ENCODE measurements at regions not wholly inside any gene's neighbourhood (a gene's known extent, or its start where the extent isn't known, plus 50 kb on each side); places are given as distances from the start of the nearest gene placed in this dataset.

- Histone ChIP-seq H3K27me3 (ENCODE audit: control insufficient read depth in 2 of 2, insufficient read depth in 2 of 2, low read length in 2 of 2) (peaks cover 26 to 46% of the 10 kb centered on the region in 2 experiments), H2AFZ (ENCODE audit: low read depth, low read length) (no peak overlapping the region), H3K9me1 (ENCODE audit: control insufficient read depth, insufficient read depth, low read length) (no peaks in the 10 kb centered on the region), H3K27ac (ENCODE audit: extremely low read depth, low read depth, low read length) (no peak overlapping the region), H3K4me2 (ENCODE audit: insufficient read depth, low read length) (no peak overlapping the region), H3K4me3 (no peak overlapping the region), H3K9ac (ENCODE audit: insufficient read depth in 1 of 2, low read depth in 2 of 2, low read length in 2 of 2) (no peak overlapping the region), H4K20me1 (replicated peaks; ENCODE audit: control insufficient read depth, insufficient read depth, low read length) (no peaks in the 10 kb centered on the region), H3K36me3 (ENCODE audit: control insufficient read depth, insufficient read depth, low read length) (no peaks in the 10 kb centered on the region), H3K4me1 (replicated peaks in 1 of 2; ENCODE audit: control insufficient read depth in 2 of 2, insufficient read depth in 2 of 2, low read length in 2 of 2) (peaks cover 0 to 10% of the 10 kb centered on the region in 2 experiments; a peak in 3 of 5 replicates), H3K9me3 (replicated peaks; ENCODE audit: control insufficient read depth, insufficient read depth, low read depth, low read length) (no peaks in the 10 kb centered on the region), H3K79me2 (ENCODE audit: control insufficient read depth, insufficient read depth, low read length) (no peaks in the 10 kb centered on the region)
- ChIA-PET POLR2A (no interaction called here), CTCF (ENCODE audit: low intra/inter-chr PET ratio) (no interaction called here)
- TF ChIP-seq NR1H2 (CRISPR knock-in tag; IDR thresholded peaks at IDR 0.05) (no peak), ETS2 (tag; IDR thresholded peaks at IDR 0.05; ENCODE audit: borderline replicate concordance, poor library complexity, severe bottlenecking) (no peak), HMGXB4 (CRISPR knock-in tag; IDR thresholded peaks at IDR 0.05) (no peak), ZNF76 (CRISPR knock-in tag; IDR thresholded peaks at IDR 0.05; ENCODE audit: borderline replicate concordance) (no peak), CHD4 (IDR thresholded peaks at IDR 0.05; ENCODE audit: insufficient read depth, insufficient replicate concordance, low read depth, low read length, poor library complexity, severe bottlenecking) (no peak), RBFOX2 (IDR thresholded peaks at IDR 0.05; ENCODE audit: low read depth, low read length) (no peak), GATAD2A (IDR thresholded peaks at IDR 0.05) (no peak), CREBBP (IDR thresholded peaks at IDR 0.05; ENCODE audit: low read depth, low read length) (no peak), ZNF354B (CRISPR knock-in tag; IDR thresholded peaks at IDR 0.05) (no peak), GTF2F1 (IDR thresholded peaks at IDR 0.05; ENCODE audit: low read depth, low read length) (no peak), ID3 (CRISPR knock-in tag; IDR thresholded peaks at IDR 0.05) (no peak), ID3 (tag; IDR thresholded peaks at IDR 0.05) (no peak), SMAD3 (CRISPR knock-in tag; conservative IDR thresholded peaks at IDR 0.05) (no peak), ZNF551 (CRISPR knock-in tag; IDR thresholded peaks at IDR 0.05) (no peak), DMBX1 (CRISPR knock-in tag; IDR thresholded peaks at IDR 0.05; ENCODE audit: borderline replicate concordance) (no peak)
- TF ChIP-seq, protein P1, sequence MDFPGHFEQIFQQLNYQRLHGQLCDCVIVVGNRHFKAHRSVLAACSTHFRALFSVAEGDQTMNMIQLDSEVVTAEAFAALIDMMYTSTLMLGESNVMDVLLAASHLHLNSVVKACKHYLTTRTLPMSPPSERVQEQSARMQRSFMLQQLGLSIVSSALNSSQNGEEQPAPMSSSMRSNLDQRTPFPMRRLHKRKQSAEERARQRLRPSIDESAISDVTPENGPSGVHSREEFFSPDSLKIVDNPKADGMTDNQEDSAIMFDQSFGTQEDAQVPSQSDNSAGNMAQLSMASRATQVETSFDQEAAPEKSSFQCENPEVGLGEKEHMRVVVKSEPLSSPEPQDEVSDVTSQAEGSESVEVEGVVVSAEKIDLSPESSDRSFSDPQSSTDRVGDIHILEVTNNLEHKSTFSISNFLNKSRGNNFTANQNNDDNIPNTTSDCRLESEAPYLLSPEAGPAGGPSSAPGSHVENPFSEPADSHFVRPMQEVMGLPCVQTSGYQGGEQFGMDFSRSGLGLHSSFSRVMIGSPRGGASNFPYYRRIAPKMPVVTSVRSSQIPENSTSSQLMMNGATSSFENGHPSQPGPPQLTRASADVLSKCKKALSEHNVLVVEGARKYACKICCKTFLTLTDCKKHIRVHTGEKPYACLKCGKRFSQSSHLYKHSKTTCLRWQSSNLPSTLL (IDR thresholded peaks at IDR 0.05) = no peak
- TF ChIP-seq, protein P2, sequence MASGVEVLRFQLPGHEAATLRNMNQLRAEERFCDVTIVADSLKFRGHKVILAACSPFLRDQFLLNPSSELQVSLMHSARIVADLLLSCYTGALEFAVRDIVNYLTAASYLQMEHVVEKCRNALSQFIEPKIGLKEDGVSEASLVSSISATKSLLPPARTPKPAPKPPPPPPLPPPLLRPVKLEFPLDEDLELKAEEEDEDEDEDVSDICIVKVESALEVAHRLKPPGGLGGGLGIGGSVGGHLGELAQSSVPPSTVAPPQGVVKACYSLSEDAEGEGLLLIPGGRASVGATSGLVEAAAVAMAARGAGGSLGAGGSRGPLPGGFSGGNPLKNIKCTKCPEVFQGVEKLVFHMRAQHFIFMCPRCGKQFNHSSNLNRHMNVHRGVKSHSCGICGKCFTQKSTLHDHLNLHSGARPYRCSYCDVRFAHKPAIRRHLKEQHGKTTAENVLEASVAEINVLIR (CRISPR knock-in tag; IDR thresholded peaks at IDR 0.05) = no peak
- no peak for DNase-seq (ENCODE audit: extremely low read depth in 1 of 4, low spot score in 3 of 4)
- 11% methylated on average over 3 of the region's 3 CpGs for WGBS (ENCODE audit: insufficient coverage, low coverage, missing lambda C conversion rate)
- ATAC-seq = no peak
- in situ Hi-C loops (cut with MboI) = loop anchor here (5.0 to 25.0 kb wide), 3 partner anchors 103 to 418 kb away; partner anchors contain the start of gene RSPH3
- BruUV-seq (replicated peaks) = no TSS peak
- FAIRE-seq = no peak
- intact Hi-C loops (cut with micrococcal nuclease) = loop anchor here (2.0 to 10.0 kb wide), 2 partner anchors 301 to 401 kb away; no protein-coding TSS in a partner anchor
Measured at GRCh38 chr6:159105716-159106115, 60.9 kb upstream of the TAGAP start.
